ENCODE measurements at regions not wholly inside any gene's neighbourhood (a gene's known extent, or its start where the extent isn't known, plus 50 kb on each side); places are given as distances from the start of the nearest gene placed in this dataset.

DNA sequence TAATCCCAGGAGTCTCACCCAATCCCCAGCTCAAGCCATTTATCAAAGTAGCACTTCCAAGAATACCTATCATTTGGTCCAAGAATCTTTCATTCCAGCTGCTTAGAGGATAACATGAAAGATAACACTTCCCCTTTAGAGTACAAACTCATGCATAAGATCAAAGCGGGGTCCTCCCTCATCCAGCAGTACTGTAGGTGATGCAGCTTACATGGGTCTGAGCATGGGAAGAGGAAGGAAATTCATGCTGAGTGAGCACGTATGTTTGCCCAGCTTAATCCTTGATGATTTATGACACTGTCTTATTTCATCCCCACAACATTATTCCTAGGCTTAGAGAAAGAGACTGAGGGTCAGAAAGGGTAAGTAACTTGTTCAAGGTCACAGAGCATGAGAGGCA, 167.1 kb upstream of the GJB5 start:
- TF ChIP-seq, protein P1, sequence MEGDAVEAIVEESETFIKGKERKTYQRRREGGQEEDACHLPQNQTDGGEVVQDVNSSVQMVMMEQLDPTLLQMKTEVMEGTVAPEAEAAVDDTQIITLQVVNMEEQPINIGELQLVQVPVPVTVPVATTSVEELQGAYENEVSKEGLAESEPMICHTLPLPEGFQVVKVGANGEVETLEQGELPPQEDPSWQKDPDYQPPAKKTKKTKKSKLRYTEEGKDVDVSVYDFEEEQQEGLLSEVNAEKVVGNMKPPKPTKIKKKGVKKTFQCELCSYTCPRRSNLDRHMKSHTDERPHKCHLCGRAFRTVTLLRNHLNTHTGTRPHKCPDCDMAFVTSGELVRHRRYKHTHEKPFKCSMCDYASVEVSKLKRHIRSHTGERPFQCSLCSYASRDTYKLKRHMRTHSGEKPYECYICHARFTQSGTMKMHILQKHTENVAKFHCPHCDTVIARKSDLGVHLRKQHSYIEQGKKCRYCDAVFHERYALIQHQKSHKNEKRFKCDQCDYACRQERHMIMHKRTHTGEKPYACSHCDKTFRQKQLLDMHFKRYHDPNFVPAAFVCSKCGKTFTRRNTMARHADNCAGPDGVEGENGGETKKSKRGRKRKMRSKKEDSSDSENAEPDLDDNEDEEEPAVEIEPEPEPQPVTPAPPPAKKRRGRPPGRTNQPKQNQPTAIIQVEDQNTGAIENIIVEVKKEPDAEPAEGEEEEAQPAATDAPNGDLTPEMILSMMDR (IDR thresholded peaks at IDR 0.05; ENCODE audit: low read length) = no peak
- no peak for TF ChIP-seq EZH2 (IDR thresholded peaks at IDR 0.05; ENCODE audit: borderline replicate concordance, low read length)
